Sigmoid colon (tissue), 6 donors: ENCODE measurements at regions not wholly inside any gene's neighbourhood (a gene's known extent, or its start where the extent isn't known, plus 50 kb on each side); places are given as distances from the start of the nearest gene placed in this dataset.

Experiments used
- DNase-seq: peaks from one replicate; pipeline ENCODE4 v3.0.0-alpha.2; 2019
- H3K27ac ChIP-seq, 4 donors: fragments of 200-600 bp; sonication (generic); one replicate each; pipeline ENCODE4 v1.5.1; 2016 to 2019; ENCODE audit warnings: mild to moderate bottlenecking in 1 of 4
- H3K27me3 ChIP-seq, 3 donors: fragments of 200-600 bp; sonication (generic); one replicate each; pipeline ENCODE4 v1.5.1; 2019; ENCODE audit warnings: mild to moderate bottlenecking in 1 of 3
- H3K36me3 ChIP-seq, 4 donors: fragments of 200-600 bp; sonication (generic); one replicate each; pipeline ENCODE4 v1.5.1; 2016 to 2019
- H3K4me1 ChIP-seq, 4 donors: fragments of 200-600 bp; sonication (generic); one replicate each; pipeline ENCODE4 v1.5.1; 2017 to 2019
- H3K4me3 ChIP-seq, 4 donors: fragments of 200-600 bp; sonication (generic); one replicate each; pipeline ENCODE4 v1.5.1; 2017 to 2019; ENCODE audit warnings: mild to moderate bottlenecking in 2 of 4, moderate library complexity in 1 of 4
- H3K9me3 ChIP-seq, 4 donors: fragments of 200-600 bp in 3 of 4; sonication (generic) in 3 of 4; one replicate each; pipeline versions ENCODE4 v1.5.1 to v1.6.1; 2013 to 2019
- EP300 ChIP-seq, 4 donors: sonication (generic); formaldehyde crosslinking; IDR thresholded peaks; one replicate each; pipeline ENCODE4 v1.6.1; 2017; ENCODE audit warnings: antibody characterized with exemption in 4 of 4
- POLR2A ChIP-seq, 2 donors: fragments of 450-650 bp; IDR thresholded peaks; one replicate each; pipeline ENCODE4 v1.6.1; 2016; ENCODE audit warnings: antibody characterized with exemption in 2 of 2, mild to moderate bottlenecking in 2 of 2, moderate library complexity in 2 of 2
- POLR2AphosphoS5 ChIP-seq, 4 donors: sonication (generic); formaldehyde crosslinking; IDR thresholded peaks; one replicate each; pipeline ENCODE4 v1.6.1; 2017; ENCODE audit warnings: antibody characterized with exemption in 4 of 4
- WGBS, 2 donors: extraction: QIAGEN DNeasy Blood & Tissue Kit; methylation state at CpG; one replicate each; pipeline ENCODE4 v1.1.7; 2013; 5-methylcytosine and 5-hydroxymethylcytosine counted together
- intact Hi-C: fragments of 100-400 bp; cut with DNase I; formaldehyde crosslinking; loops from one replicate; pipeline ENCODE4 v1.15.1; 2023
- TF ChIP-seq, protein P1 (sequence below), 4 experiments: fragments of 450-650 bp in 3 of 4; fragments of 200-600 bp in 1 of 4; IDR thresholded peaks; one replicate each; pipeline ENCODE4 v1.5.1; 2016 to 2019; ENCODE audit warnings: antibody characterized with exemption in 4 of 4, mild to moderate bottlenecking in 3 of 4, moderate library complexity in 2 of 4
- donor health status: healthy with polysubstance abuse.
- donor health status: healthy.

DNA sequence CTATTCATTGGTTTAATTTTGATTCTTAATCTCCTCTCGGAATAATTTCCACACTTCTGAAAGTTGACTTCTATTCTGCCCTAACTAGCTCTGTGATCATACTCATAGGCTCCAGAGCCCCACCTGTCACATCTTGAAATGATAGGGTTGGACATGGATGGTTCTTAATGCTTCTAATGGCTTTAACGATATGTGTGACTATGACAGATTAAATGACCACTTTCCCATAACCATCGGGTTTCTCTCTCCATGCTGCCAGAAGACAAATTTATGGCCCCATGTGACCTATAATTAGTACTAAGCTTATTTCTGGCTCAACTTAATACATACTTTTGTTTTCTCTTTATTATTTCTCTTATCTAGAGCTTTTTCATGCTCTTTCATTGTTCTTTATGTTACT is 251.1 kb upstream of the TUT7 start:
- H3K27me3 ChIP-seq, result no peaks in the 10 kb centered on the region
- no peak overlapping the region for H3K27ac ChIP-seq
- 61 to 63% methylated on average over 3 of the region's 3 CpGs for WGBS, 2 donors
- H3K36me3 ChIP-seq, result no peaks in the 10 kb centered on the region
- no peak for DNase-seq
- H3K4me3 ChIP-seq, result no peak overlapping the region
- TF ChIP-seq EP300 (IDR thresholded peaks at IDR 0.05) (no peak), POLR2AphosphoS5 (IDR thresholded peaks at IDR 0.05) (no peak), POLR2A (IDR thresholded peaks at IDR 0.05) (no peak)
- TF ChIP-seq, protein P1, sequence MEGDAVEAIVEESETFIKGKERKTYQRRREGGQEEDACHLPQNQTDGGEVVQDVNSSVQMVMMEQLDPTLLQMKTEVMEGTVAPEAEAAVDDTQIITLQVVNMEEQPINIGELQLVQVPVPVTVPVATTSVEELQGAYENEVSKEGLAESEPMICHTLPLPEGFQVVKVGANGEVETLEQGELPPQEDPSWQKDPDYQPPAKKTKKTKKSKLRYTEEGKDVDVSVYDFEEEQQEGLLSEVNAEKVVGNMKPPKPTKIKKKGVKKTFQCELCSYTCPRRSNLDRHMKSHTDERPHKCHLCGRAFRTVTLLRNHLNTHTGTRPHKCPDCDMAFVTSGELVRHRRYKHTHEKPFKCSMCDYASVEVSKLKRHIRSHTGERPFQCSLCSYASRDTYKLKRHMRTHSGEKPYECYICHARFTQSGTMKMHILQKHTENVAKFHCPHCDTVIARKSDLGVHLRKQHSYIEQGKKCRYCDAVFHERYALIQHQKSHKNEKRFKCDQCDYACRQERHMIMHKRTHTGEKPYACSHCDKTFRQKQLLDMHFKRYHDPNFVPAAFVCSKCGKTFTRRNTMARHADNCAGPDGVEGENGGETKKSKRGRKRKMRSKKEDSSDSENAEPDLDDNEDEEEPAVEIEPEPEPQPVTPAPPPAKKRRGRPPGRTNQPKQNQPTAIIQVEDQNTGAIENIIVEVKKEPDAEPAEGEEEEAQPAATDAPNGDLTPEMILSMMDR (IDR thresholded peaks at IDR 0.05), result no peak
- intact Hi-C loops, result no loop called here
- no peaks in the 10 kb centered on the region for H3K9me3 ChIP-seq
- H3K4me1 ChIP-seq, result peaks cover 0 to 25% (median 20%) of the 10 kb centered on the region in 4 donors

DNA sequence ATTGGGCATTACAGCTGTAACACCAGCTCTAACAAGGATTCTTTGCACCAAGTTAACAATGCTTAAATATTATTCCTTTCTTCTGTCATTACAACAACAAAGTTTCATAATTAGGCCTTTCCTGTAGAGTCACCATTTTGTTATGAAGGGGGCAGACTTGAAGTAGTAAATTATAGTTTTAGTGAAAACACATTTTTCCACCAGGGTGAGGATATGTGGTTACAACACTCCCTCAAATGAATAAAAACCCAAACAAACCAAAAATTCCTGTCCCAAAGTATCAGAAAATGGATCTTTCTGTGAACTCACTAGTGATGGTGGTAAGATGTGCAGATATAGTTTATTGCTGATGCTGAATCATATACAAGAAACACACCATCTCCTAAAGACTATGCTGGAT is 250.5 kb upstream of the TUT7 start:
- Histone ChIP-seq H3K27me3 (no peaks in the 10 kb centered on the region), H3K36me3 (no peaks in the 10 kb centered on the region), H3K27ac (no peak overlapping the region), H3K4me3 (no peak overlapping the region), H3K9me3 (no peaks in the 10 kb centered on the region), H3K4me1 (peaks cover 0 to 31% (median 24%) of the 10 kb centered on the region in 4 donors)
- intact Hi-C loops, result no loop called here
- no peak for TF ChIP-seq POLR2AphosphoS5 (IDR thresholded peaks at IDR 0.05)
- no peak for TF ChIP-seq EP300 (IDR thresholded peaks at IDR 0.05)
- TF ChIP-seq POLR2A (IDR thresholded peaks at IDR 0.05), result no peak
- TF ChIP-seq, protein P1 (IDR thresholded peaks at IDR 0.05), result no peak
- DNase-seq, result no peak

DNA sequence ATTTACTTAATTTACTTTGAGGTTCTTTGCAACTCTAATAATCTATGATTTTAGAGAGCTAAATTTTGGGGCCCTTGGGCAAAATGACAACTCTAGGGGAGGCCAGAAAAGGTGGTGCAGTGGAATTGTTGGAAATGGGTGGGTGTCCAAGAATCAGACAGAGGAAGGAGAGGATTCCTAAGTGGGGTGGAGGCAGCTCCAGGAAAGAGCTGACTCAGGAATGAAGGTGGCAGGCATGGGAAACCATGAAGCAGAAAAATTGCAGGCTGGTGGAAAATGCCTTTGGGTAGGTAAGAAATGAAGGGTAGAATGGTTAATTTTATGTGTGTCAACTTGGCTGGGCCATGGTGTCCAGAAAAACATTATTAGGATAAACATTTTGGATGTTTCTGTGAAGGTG is 248.5 kb upstream of the TUT7 start:
- H3K4me1 ChIP-seq, result peaks cover 0 to 44% (median 33%) of the 10 kb centered on the region in 4 donors
- H3K4me3 ChIP-seq, result no peak overlapping the region
- no peak for DNase-seq
- H3K27ac ChIP-seq, result no peak overlapping the region
- no peaks in the 10 kb centered on the region for H3K27me3 ChIP-seq
- TF ChIP-seq EP300 (IDR thresholded peaks at IDR 0.05), result no peak
- TF ChIP-seq, protein P1 (IDR thresholded peaks at IDR 0.05), result no peak
- no peak for TF ChIP-seq POLR2AphosphoS5 (IDR thresholded peaks at IDR 0.05)
- no peak for TF ChIP-seq POLR2A (IDR thresholded peaks at IDR 0.05)
- intact Hi-C loops, result no loop called here
- no peaks in the 10 kb centered on the region for H3K36me3 ChIP-seq
- H3K9me3 ChIP-seq, result no peaks in the 10 kb centered on the region

DNA sequence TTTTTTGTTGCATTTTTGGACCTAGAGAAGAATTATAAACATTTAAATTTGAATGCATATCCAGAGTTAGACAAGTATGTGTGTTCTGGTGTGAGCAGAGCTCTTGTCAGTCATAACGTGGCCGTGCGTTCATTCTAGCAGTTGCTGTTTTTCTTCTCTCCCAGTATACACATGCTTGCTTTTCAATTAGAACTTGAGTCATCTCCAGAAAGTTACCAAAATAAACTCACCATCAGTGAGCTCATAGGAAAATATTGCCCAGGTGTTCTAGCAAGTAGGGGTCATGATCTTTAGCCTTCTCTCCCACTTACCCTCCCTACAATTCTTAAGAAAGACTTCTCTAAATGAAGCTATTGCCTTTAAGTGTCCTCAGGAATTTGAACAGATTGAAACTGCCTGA is 247.5 kb upstream of the TUT7 start:
- Histone ChIP-seq H3K4me1 (peaks cover 0 to 44% (median 33%) of the 10 kb centered on the region in 4 donors), H3K27me3 (no peaks in the 10 kb centered on the region), H3K27ac (no peak overlapping the region), H3K9me3 (no peaks in the 10 kb centered on the region), H3K4me3 (no peak overlapping the region), H3K36me3 (no peaks in the 10 kb centered on the region)
- DNase-seq, result no peak
- TF ChIP-seq POLR2AphosphoS5 (IDR thresholded peaks at IDR 0.05) (no peak), EP300 (IDR thresholded peaks at IDR 0.05) (no peak), POLR2A (IDR thresholded peaks at IDR 0.05) (no peak)
- TF ChIP-seq, protein P1 (IDR thresholded peaks at IDR 0.05), result no peak
- WGBS, 2 donors, result 71 to 74% methylated on average over 3 of the region's 3 CpGs
- intact Hi-C loops, result no loop called here

DNA sequence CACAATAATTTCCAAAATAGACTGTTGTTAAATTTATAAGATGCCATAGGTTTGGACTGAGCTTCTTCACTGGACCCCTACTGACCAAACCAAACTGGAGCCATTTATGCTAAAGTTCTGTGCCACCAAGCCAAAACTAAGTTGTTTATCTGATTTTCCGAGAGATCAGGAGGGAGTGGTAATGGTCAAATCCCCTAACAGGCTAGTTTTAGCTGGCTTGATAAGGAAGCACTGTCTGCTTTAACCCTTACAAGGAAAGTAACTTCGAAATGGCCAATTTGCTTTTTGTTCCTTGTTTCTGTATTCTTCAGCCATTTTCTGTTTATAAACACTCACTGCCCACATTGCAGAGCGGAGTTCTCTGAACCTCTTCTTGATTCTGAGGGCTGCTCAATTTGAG is 246.8 kb upstream of the TUT7 start:
- no peaks in the 10 kb centered on the region for H3K27me3 ChIP-seq
- intact Hi-C loops, result no loop called here

More for the DNA sequence above, 246.8 kb upstream of the TUT7 start:
- Histone ChIP-seq H3K27ac (no peak overlapping the region), H3K4me3 (no peak overlapping the region), H3K36me3 (no peaks in the 10 kb centered on the region), H3K9me3 (no peaks in the 10 kb centered on the region), H3K4me1 (peaks cover 0 to 44% (median 33%) of the 10 kb centered on the region in 4 donors)
- WGBS, 2 donors, result 37 to 49% methylated on average over 3 of the region's 3 CpGs
- TF ChIP-seq POLR2AphosphoS5 (IDR thresholded peaks at IDR 0.05) (no peak), POLR2A (IDR thresholded peaks at IDR 0.05) (no peak), EP300 (IDR thresholded peaks at IDR 0.05) (no peak)
- TF ChIP-seq, protein P1 (IDR thresholded peaks at IDR 0.05), result no peak
- no peak for DNase-seq
